NOMO-1 (cell line): ENCODE measurements at regions not wholly inside any gene's neighbourhood (a gene's known extent, or its start where the extent isn't known, plus 50 kb on each side); places are given as distances from the start of the nearest gene placed in this dataset.
"Not testable (repeated sequence)": the region's sequence is repeated elsewhere in the genome, so short reads cannot be mapped to it uniquely, and the experiment has no call there.

Experiments
- DNase-seq, 2 experiments: peaks; one replicate each; lab custom pipeline; 2025; ENCODE audit not compliant: unreplicated experiment in 2 of 2; lab: John Stamatoyannopoulos, UW

DNA sequence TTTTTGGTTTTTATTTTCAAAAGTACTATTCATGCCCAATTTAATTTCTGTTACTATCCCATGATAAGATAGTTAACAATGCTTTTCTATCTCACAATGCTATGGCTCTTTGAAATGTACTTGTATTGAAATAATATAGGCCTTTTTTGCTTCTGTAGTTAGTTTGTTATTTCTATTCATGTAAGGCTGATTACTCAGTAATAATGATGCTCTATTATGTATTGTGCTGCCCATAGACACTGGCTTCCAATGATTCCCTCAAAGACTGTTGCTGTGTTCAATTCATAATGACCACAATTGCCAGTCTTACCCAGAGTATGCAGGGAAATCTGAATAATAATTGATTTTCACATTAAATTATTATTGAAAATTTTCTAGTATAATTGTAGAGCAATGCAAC is 155.5 kb upstream of the POT1 start:
- no peak for DNase-seq

DNA sequence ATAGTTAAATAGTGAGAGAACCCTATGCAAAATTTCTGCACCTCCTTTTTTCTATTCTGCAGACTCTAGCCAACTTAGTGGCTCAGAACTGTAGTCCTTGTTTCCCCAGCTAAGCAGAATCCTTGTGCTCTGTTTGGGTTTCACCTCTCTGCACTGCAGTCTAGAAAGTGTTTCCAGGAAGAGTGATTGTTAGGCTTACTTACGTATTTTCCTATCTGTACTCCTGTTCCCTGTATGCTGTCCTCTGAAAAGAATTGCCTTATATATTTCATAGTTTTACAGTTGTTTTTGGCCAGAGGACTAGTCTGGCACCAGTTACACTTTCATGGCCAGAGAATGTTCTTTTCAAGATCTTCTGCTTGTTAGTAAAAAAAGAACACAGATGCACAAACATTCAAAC is 154.6 kb upstream of the POT1 start:
- no peak for DNase-seq

DNA sequence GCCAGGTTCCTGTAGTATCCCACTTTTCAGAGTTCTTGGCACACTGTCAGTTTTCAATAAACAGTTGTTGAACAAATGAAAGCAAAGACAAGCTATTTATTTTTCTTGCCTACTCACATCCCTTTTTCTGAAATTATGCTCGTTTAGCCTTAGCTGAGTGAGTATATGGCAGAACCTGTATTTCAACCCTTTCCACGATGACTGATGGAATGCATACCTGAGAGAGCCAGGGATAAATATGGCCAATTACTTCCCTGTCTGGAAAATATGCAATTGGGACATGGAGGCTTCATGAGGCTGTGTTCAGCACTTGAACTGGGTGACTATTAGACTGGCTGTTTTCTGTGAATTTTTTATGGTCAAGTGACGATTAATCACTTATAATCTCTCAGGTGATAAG is 144.5 kb upstream of the POT1 start:
- DNase-seq = no peak

DNA sequence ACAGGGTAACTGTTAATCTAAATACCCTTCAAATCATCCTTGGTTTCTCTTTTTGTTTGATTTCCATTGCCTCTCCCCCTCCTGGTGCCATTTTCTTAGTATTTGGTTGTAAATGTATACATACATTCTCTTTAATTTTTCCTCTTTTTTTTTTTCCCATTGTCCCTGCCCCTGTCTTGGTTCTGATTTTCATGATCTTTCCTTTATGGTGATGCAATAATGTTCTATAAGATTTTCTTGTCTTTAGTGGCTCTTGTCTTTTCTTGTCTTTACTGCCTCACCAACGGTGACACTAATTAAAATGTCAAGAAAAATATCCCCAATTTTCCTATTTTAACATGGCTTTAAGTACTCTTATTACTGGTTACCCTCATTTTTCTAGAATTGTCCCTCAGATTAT is 135.9 kb upstream of the POT1 start:
- DNase-seq = no peak

DNA sequence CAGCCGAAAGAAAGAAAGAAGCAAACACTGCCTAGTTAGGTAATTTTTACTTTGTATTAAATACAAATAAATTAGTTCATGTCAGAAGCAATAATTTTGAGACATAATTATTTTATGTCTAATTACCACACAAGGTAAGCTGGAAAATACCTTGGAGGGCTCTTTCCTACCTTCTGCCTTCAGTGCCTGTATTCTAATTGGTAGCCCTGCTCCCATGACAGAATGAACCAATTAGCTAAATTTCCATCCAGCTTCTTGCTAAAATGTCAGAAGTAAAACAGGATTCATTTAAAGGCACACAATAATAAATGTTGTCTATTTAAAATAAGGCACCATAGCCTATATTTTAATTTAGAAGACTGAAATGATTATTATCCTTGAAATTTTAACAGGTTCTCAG is 135.4 kb upstream of the POT1 start:
- DNase-seq = no peak

DNA sequence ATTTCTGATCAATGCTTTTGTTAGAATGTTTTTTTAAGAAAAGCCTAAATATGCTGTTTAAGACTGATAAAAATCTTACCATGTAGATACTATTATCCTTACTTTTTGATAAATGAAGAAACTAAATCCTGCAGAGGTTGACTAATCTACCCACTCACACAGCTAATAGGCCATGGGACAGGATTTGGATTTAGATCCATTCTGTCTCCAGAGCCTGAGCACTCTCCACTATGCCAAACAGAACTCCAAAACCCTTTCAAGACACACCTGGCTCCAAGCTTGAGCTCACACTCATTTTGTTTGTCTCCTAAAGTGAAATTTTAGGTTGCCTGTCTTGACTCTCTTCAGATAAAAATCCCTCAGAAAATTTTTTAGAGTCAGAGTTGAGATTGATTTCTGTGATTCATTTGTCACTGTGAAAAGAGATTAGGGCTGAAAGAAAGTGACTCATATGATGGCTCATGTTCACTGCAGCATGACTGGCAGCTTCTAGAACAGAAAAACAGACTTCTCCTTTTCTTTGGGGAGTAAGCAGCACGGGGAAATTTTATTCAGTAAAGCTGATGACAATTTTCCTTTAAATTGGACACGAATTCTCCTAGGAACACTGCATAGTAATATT is 132.3 kb upstream of the POT1 start:
- DNase-seq = no peak

DNA sequence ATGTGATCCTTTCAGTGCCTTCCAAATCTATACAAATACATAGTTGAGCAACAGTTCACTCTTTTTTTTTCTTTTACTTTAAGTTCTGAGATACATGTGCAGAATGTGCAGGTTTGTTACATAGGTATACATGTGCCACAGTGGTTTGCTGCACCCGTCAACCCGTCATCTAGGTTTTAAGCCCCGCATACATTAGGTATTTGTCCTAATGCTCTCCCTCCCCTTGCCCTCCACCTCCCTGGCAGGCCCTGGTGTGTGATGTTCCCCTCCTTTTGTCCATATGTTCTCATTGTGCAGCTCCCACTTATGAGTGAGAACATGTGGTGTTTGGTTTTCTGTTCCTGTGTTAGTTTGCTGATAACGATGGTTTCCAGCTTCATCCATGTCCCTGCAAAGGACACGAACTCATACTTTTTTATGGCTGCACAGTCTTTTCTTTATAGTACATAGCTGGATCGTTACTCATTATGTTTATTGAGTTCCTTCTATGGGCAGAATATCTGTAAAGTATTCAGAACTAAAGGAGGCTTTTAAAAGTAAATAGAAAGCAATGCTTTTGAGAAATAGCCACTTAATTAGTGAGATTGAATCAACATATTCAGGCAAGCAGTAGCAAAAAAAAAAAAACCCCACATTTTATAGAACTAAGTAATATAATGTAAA is 131.6 kb upstream of the POT1 start:
- not testable (repeated sequence) for DNase-seq

DNA sequence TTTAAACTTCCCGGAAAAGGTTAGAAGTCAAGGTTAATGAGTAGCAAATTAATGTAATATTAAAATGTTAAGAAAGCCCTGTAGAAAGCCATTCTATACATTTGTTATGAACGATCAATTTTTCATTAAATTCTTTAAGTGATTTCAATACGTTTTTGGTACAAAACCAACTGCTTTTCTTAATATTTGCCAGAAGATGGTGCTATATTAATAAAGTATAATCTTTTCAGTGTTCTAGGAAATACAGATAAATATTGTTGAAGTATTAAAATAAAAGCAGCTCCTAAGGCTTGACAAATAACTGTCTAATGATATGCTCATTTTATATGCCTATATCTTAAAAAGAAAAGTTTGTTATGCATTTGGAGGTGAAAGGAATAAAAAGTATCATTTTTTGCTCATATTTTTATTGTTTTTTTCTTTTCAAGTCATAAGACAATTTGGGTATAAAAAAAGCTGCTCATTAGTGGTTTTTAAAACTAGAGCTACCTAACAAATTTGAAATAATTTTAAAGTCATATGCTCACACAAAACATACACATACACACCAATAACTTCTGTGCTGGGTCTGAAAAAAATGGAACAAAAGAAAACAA is 130.3 kb upstream of the POT1 start:
- DNase-seq = no peak

DNA sequence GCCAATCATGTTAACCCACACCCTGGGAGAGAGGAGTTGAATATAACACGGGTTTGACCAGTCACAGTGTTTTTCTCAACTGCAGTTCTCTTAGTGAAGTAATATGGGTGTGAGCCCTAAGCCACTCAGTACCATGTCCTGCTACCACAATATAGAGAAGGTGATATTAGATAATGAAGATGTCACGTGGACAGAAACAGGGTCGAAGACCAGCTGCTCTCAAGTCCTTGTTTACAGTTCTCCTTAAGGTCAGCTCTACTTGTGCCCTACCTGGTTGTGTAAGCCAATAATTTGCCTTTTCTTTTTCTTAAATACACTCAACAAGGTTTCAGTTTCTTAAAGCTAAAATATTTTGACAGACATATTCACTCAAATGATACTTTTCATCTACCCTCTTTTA is 128.3 kb upstream of the POT1 start:
- no peak for DNase-seq

DNA sequence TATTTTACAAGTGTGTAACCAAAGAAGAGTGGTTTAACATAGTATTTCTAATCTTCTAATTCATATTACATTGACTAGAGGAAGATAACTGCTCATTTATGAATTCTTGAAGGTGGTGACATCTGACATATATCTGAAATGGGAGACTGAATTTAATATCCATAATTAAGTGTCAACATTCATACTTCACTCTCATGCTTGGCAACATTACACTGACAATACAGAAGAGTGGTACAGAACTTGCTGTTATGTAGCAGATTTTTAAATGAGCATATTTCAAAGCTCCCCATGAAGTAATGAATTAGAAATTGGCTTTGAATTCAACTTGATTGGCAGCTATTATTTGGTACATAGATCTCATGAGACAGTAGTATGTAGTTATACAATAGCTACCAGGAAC is 125.8 kb upstream of the POT1 start:
- DNase-seq = no peak

DNA sequence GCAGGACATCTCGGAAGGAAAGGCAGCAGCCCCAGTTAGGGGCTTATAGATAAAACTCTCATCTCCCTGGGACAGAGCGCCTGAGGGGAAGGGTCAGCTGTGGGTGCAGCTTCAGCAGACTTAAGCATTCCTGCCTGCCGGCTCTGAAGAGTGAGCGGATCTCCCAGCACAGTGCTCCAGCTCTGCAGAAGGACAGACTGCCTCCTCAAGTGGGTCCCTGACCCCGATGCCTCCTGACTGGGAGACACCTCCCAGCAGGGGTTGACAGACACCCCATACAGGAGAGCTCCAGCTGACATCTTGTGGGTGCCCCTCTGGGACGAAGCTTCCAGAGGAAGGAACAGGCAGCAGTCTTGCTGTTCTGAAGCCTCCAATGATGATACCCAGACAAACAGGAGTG is 117.1 kb upstream of the POT1 start:
- no peak for DNase-seq

DNA sequence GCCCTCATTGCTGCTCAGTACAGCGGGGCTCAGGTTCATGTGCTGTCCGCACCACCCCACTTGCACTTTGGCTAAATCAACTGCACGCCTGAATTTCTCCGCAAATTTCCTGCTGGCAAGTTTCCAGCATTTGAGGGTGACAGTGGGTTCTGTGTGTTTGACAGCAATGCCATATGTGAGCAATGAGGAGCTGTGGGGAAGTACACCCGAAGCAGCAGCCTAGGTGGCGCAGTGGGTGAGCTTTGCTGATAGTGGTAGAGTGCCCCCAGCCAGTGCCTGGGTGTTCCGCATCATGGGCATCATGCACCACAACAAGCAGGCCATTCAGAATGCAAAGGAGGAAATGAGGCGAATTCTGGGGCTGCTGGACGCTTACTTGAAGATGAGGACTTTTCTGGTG is 103.9 kb upstream of the POT1 start:
- DNase-seq = no peak

DNA sequence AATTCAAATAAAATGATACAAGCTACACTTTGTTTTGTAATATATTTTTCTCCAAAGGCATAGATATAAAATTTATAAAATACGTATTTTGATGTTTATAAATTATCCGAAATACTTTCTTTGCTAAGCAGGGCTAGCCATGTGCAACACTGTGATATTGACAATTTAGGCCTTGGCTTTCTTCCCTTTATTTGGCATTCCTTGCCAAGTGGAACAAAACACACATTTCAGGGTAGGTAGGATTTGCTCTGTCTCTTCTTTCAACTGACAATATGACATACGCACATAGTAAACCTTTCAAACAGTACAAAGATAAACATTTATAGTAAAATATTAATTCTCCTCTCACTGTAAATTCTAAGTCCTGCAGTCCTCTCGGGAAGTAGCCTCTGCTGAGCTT is 103.3 kb upstream of the POT1 start:
- no peak for DNase-seq

DNA sequence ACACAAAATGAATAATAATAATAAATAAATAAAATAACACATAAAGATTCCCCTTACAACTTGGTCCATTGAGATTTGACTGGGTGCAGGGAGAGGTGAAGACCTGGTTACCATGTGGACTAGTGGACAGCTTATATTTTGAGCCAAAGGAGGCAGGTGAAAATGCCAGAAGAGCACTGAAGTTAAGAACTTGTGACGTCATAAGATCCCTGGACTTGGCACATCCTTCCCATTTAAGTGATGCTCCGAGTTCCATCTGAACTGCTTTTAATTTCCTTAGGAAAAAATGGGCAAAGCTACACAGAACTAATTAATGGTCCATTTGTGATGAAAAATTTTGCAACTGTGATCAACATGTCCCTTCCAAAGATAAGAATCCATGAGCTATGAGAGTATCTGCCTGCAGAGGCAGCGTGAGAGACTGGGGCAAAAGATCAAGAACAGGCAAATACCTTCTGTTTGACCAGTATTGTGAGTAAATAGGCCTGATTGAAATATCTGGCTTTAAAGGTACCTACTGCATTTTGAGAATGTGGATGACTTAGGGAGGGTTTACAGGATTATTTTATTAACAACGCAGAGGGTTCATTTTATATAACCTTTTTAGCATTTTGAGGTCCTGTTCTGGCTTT is 101.2 kb upstream of the POT1 start:
- no peak for DNase-seq

DNA sequence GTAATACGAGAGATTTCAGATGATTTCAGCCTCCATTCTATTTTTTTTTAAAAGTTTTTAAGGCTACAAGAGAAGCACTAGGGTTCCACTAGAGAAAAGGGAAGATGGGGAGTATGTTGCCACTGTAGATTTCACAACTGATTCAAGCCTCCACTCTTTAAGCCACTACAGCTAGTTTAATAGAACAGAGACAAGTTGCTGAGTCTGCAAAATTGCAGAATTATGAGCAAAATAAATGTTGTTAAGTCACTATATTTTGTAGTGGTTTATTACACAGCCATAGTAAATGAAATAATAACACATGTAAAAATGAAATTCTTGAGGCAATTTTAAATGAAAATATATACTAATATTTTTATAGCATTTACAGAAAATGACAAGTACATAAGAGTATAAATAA is 96.0 kb upstream of the POT1 start:
- no peak for DNase-seq

DNA sequence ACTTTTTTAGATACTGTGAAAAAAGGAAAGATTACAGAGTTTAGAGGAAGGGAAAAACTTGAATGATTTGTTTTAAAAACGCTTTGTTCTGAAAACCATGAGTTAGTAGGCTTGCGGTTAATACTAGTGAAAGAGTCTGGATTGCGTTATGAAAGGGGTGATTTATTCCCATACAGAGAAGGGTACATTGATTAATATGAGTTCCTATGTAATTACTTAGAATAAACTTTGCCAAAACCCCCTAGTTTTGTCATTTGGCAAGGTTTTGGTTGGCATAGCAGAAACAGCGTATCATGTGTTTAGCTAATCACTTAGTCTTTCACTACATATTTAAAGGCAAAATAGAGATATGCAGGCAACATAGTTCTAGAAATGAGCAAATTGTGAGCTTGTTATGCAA is 91.2 kb upstream of the POT1 start:
- DNase-seq = no peak

DNA sequence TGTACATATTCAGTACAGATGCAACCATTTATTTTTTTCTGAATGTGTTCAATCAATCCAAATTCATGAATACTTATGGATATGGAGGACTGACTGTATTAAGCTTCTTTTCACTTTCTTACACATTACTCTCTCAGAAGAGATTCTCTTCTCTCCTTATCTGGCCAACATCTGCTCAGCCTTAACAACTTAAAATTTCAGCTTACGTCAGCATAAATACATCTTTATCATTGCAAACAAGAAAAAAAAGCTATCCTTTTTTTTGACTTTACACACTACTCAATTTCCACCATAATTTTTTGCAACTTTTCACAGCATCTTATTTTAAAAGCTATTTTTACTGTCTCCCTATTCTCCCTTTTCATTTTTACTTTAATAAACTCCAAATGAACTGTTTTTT is 80.9 kb upstream of the POT1 start:
- DNase-seq = no peak

DNA sequence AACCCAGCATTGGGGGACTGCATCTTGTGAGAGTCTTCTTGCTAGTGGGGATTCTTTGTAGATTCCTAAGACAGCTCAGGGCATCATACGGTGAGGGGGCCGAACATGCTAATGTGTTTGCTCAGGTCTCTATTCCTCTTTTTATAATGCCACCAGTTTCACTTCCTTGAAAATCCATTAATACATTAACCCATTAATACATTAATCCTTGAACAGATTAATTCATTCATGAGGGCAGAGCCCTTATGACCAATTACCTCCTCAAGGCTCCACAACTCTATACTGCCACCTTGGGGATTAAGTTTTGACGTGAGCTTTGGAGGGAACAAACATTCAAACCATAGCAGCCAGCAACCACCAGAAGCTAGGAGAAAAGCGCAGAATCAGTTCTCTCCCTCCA is 67.2 kb upstream of the POT1 start:
- no peak for DNase-seq

DNA sequence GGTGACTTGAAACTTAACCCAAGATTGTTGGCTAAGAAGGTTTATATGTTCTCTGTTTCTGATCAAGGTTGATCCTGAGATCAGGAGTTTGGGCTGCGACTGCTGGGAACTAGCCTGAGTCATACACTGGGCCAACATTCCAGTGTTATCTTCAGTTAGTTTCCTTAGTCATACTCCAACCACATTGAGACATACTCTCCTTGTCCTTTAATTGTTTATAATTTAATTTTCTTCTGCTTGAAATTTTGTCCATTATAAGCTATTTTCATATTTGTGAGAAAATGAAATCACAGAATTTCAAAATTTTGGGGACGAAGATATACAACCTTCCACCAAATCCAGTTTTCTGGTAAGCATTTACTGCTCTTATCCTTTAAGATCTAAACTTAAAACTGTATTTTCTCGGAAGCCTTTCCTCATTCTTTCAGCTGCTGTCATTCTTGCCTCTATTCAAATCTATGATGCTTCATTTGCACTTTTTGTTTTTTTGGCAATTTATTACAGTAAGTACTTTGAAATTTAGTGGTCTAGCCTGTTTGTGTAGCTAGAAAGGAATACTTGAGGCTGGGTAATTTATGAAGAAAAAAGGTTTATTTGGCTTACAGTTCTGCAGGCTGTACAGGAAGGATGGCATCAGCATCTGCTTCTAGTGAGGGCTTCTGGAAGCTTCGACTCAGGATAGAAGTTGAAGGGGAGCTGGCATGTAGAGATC is 63.4 kb upstream of the POT1 start:
- no peak for DNase-seq

DNA sequence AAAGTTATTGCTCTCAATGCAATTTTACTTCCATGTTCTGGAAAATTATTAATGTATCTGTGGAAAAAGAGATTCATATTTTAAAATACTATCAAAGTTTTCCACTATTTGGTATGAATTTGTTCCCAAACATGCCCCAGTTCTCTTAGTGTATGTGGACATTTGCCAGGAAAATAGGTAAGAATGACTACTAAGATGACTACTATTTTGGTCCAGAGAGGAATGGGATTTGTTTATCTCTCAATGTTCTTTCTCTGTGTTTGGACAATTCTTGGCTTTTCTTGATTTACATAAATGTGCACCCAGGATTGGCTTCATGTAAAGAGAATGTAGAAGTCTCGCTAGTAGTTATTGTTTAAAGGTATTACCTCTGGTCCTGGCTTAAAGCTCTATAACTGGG is 60.3 kb upstream of the POT1 start:
- no peak for DNase-seq
